H9 (cell line): ENCODE measurements at regions not wholly inside any gene's neighbourhood (a gene's known extent, or its start where the extent isn't known, plus 50 kb on each side); places are given as distances from the start of the nearest gene placed in this dataset.

Experiments
- DNase-seq: peaks from one replicate; pipeline ENCODE4 v3.0.0-alpha.2; 2017
- H2AFZ ChIP-seq: one replicate; pipeline ENCODE4 v1.6.1; 2013; ENCODE audit warnings: mild to moderate bottlenecking, low read length, control low read depth, moderate library complexity
- H2AK5ac ChIP-seq: 2 replicates; pipeline ENCODE4 v1.6.1; 2013; ENCODE audit warnings: low read length, control low read depth, mixed read lengths; ENCODE audit not compliant: insufficient read length
- H2BK120ac ChIP-seq: one replicate; pipeline ENCODE4 v1.6.1; 2013; ENCODE audit warnings: low read depth, mild to moderate bottlenecking, low read length, control low read depth, inconsistent platforms; ENCODE audit not compliant: poor library complexity, severe bottlenecking
- H2BK12ac ChIP-seq: 2 replicates; pipeline ENCODE4 v1.6.1; 2013; ENCODE audit warnings: low read length, control low read depth, mixed read lengths, low read depth; ENCODE audit not compliant: insufficient read length
- H2BK15ac ChIP-seq: 2 replicates; pipeline ENCODE4 v1.6.1; 2013; ENCODE audit warnings: low read depth, low read length, control low read depth
- H2BK20ac ChIP-seq: one replicate; pipeline ENCODE4 v1.6.1; 2013; ENCODE audit warnings: low read depth, mild to moderate bottlenecking, low read length, control low read depth, inconsistent platforms; ENCODE audit not compliant: poor library complexity, severe bottlenecking
- H2BK5ac ChIP-seq: 2 replicates; pipeline ENCODE4 v1.6.1; 2013; ENCODE audit warnings: low read length, control low read depth, mixed read lengths; ENCODE audit not compliant: insufficient read length
- H3K14ac ChIP-seq: 2 replicates; pipeline ENCODE4 v1.6.1; 2013; ENCODE audit warnings: low read length, control low read depth; ENCODE audit not compliant: insufficient read depth
- H3K18ac ChIP-seq: 2 replicates; pipeline ENCODE4 v1.6.1; 2013; ENCODE audit warnings: low read depth, mild to moderate bottlenecking, mixed read lengths, low read length, control low read depth; ENCODE audit not compliant: insufficient read length
- H3K23ac ChIP-seq: 2 replicates; pipeline ENCODE4 v1.6.1; 2013; ENCODE audit warnings: low read length, control low read depth, mixed read lengths, low read depth; ENCODE audit not compliant: insufficient read length
- H3K23me2 ChIP-seq: 2 replicates; pipeline ENCODE4 v1.6.1; 2013; ENCODE audit warnings: low read depth, mild to moderate bottlenecking, mixed read lengths, low read length, control low read depth; ENCODE audit not compliant: insufficient read length, poor library complexity, severe bottlenecking
- H3K27ac ChIP-seq: 2 replicates; pipeline ENCODE4 v1.5.1; 2013; ENCODE audit warnings: low read length, control low read depth, mixed read lengths, low read depth; ENCODE audit not compliant: insufficient read length
- H3K27me3 ChIP-seq: 2 replicates; pipeline ENCODE4 v1.6.1; 2013; ENCODE audit warnings: low read length, control low read depth, inconsistent platforms; ENCODE audit not compliant: insufficient read depth
- H3K4ac ChIP-seq: 2 replicates; pipeline ENCODE4 v1.6.1; 2013; ENCODE audit warnings: low read depth, mild to moderate bottlenecking, control low read depth, inconsistent platforms, low read length, moderate library complexity
- H3K4me1 ChIP-seq: 2 replicates; pipeline ENCODE4 v1.6.1; 2013; ENCODE audit warnings: low read length, control low read depth, inconsistent platforms; ENCODE audit not compliant: insufficient read depth
- H3K4me2 ChIP-seq: 2 replicates; pipeline ENCODE4 v1.6.1; 2013; ENCODE audit warnings: low read length, control low read depth, mixed read lengths; ENCODE audit not compliant: insufficient read length, insufficient read depth
- H3K56ac ChIP-seq: 2 replicates; pipeline ENCODE4 v1.6.1; 2013; ENCODE audit warnings: low read depth, mild to moderate bottlenecking, mixed read lengths, low read length, control low read depth; ENCODE audit not compliant: insufficient read length
- H3K79me1 ChIP-seq: 2 replicates; pipeline ENCODE4 v1.6.1; 2013; ENCODE audit warnings: low read depth, mild to moderate bottlenecking, moderate library complexity, low read length, control low read depth, inconsistent platforms; ENCODE audit not compliant: insufficient read depth, poor library complexity, severe bottlenecking
- H3K79me2 ChIP-seq: 2 replicates; pipeline ENCODE4 v1.6.1; 2013; ENCODE audit warnings: low read length, control low read depth, inconsistent platforms; ENCODE audit not compliant: insufficient read depth
- H3K9ac ChIP-seq: 2 replicates; pipeline ENCODE4 v1.6.1; 2013; ENCODE audit warnings: low read length, control low read depth, mixed read lengths; ENCODE audit not compliant: insufficient read length; ENCODE audit errors: extremely low read depth
- H3K9me3 ChIP-seq: one replicate; pipeline ENCODE4 v1.6.1; 2013; ENCODE audit warnings: low read depth, low read length, inconsistent platforms; ENCODE audit not compliant: control insufficient read depth
- H3T11ph ChIP-seq: one replicate; pipeline ENCODE4 v1.6.1; 2013; ENCODE audit warnings: mild to moderate bottlenecking, low read length, control low read depth, inconsistent platforms
- H4K20me1 ChIP-seq: one replicate; pipeline ENCODE4 v1.6.1; 2013; ENCODE audit not compliant: control insufficient read depth, insufficient read length, insufficient read depth
- H4K5ac ChIP-seq: 2 replicates; pipeline ENCODE4 v1.6.1; 2013; ENCODE audit warnings: low read depth, mild to moderate bottlenecking, mixed read lengths, low read length, control low read depth; ENCODE audit not compliant: insufficient read length
- H4K8ac ChIP-seq: replicated peaks from 2 replicates; pipeline ENCODE4 v1.6.1; 2013; ENCODE audit warnings: low read length, control low read depth, mixed read lengths, low read depth; ENCODE audit not compliant: insufficient read length
- H4K91ac ChIP-seq: 2 replicates; pipeline ENCODE4 v1.6.1; 2013; ENCODE audit warnings: low read depth, mild to moderate bottlenecking, moderate library complexity, mixed read lengths, low read length, control low read depth; ENCODE audit not compliant: insufficient read length
- H3K27ac Mint-ChIP-seq, 3 experiments: 2 replicates in 2 of 3; 3 replicates in 1 of 3; pipeline ENCODE4 v1.8.0; 2020 to 2021; ENCODE audit warnings: mixed read lengths in 3 of 3, mild to moderate bottlenecking in 1 of 3, moderate library complexity in 1 of 3
- H3K27me3 Mint-ChIP-seq: 2 replicates; pipeline ENCODE4 v1.8.0; 2021; ENCODE audit warnings: low read depth, mild to moderate bottlenecking, moderate library complexity, mixed read lengths
- H3K36me3 Mint-ChIP-seq, 3 experiments: 2 replicates in 2 of 3; 3 replicates in 1 of 3; pipeline ENCODE4 v1.8.0; 2020 to 2021; ENCODE audit warnings: low read depth in 3 of 3, mixed read lengths in 3 of 3; ENCODE audit not compliant: insufficient read depth in 1 of 3
- H3K4me1 Mint-ChIP-seq, 2 experiments: 2 replicates each; pipeline ENCODE4 v1.8.0; 2020; ENCODE audit warnings: mixed read lengths in 2 of 2
- H3K4me3 Mint-ChIP-seq, 2 experiments: 2 replicates in 1 of 2; 3 replicates in 1 of 2; pipeline ENCODE4 v1.8.0; 2020 to 2021; ENCODE audit warnings: mild to moderate bottlenecking in 2 of 2, mixed read lengths in 2 of 2, moderate library complexity in 1 of 2
- H3K9me3 Mint-ChIP-seq, 2 experiments: 2 replicates in 1 of 2; 3 replicates in 1 of 2; pipeline ENCODE4 v1.8.0; 2020; ENCODE audit warnings: mild to moderate bottlenecking in 2 of 2, mixed read lengths in 2 of 2, moderate library complexity in 1 of 2
- WGBS: extraction: QIAGEN DNeasy Blood & Tissue Kit; methylation state at CpG from one replicate; pipeline ENCODE4 v1.1.7; 2013; ENCODE audit warnings: missing lambda C conversion rate, low lambda C conversion rate, mixed read lengths; ENCODE audit not compliant: insufficient read length; ENCODE audit errors: extremely low coverage; 5-methylcytosine and 5-hydroxymethylcytosine counted together
- TF ChIP-seq, protein P1 (sequence below): fragments of 200-600 bp; sonication (generic); conservative IDR thresholded peaks from 3 replicates; pipeline ENCODE4 v1.8.0; 2021; ENCODE audit warnings: antibody characterized with exemption, mild to moderate bottlenecking

DNA sequence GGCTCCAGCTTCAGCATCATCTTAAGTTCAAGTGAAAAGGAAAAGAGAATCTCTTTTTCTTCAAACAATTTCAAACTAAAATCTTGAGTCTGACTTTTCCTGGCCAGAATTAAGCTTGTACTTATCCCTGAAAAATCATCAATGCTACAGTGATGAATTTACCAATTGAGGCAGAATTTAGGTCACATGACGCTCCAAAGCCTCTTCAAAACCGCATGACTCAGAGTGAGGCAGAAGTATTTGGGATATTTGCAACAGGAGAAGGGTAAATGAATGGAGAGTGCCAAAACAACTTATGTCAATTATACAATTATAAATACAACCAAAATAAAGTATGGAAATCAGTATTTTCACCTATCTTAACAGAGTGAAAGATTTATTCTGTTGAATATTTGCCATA, 515.5 kb downstream of the COL12A1 start:
- Histone ChIP-seq H2BK15ac (no peak overlapping the region), H3K4ac (no peak overlapping the region), H4K91ac (no peak overlapping the region), H4K8ac (no peak overlapping the region), H3K4me2 (no peak overlapping the region), H2AK5ac (no peak overlapping the region), H4K5ac (no peak overlapping the region), H2BK120ac (no peak overlapping the region), H2BK20ac (no peak overlapping the region), H2AFZ (no peak overlapping the region), H3K23ac (no peak overlapping the region), H3T11ph (no peak overlapping the region), H3K23me2 (no peaks in the 10 kb centered on the region), H3K4me1 (no peaks in the 10 kb centered on the region), H2BK12ac (no peak overlapping the region), H3K27ac (no peak overlapping the region), H3K9ac (no peak overlapping the region), H3K79me2 (no peaks in the 10 kb centered on the region), H3K56ac (no peak overlapping the region), H3K14ac (no peak overlapping the region), H3K79me1 (no peaks in the 10 kb centered on the region), H4K20me1 (no peaks in the 10 kb centered on the region), H3K27me3 (no peaks in the 10 kb centered on the region), H2BK5ac (no peak overlapping the region), H3K9me3 (no peaks in the 10 kb centered on the region), H3K18ac (no peak overlapping the region)
- H3K27ac Mint-ChIP-seq, result no peak overlapping the region
- TF ChIP-seq, protein P1, sequence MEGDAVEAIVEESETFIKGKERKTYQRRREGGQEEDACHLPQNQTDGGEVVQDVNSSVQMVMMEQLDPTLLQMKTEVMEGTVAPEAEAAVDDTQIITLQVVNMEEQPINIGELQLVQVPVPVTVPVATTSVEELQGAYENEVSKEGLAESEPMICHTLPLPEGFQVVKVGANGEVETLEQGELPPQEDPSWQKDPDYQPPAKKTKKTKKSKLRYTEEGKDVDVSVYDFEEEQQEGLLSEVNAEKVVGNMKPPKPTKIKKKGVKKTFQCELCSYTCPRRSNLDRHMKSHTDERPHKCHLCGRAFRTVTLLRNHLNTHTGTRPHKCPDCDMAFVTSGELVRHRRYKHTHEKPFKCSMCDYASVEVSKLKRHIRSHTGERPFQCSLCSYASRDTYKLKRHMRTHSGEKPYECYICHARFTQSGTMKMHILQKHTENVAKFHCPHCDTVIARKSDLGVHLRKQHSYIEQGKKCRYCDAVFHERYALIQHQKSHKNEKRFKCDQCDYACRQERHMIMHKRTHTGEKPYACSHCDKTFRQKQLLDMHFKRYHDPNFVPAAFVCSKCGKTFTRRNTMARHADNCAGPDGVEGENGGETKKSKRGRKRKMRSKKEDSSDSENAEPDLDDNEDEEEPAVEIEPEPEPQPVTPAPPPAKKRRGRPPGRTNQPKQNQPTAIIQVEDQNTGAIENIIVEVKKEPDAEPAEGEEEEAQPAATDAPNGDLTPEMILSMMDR, result no peak
- H3K9me3 Mint-ChIP-seq, result no peaks in the 10 kb centered on the region
- H3K4me1 Mint-ChIP-seq, result no peaks in the 10 kb centered on the region
- WGBS, result no CpG with 5 or more reads among the region's 2 CpGs
- peaks cover 1% of the 10 kb centered on the region; the same call in 1 of the 2 replicates for H3K27me3 Mint-ChIP-seq
- no peak for DNase-seq
- no peak overlapping the region for H3K4me3 Mint-ChIP-seq
- H3K36me3 Mint-ChIP-seq, result no peaks in the 10 kb centered on the region
